DMS79 treated with DMSO at 0.1 percent for 48 hours (cell line): ENCODE measurements at regions not wholly inside any gene's neighbourhood (a gene's known extent, or its start where the extent isn't known, plus 50 kb on each side); places are given as distances from the start of the nearest gene placed in this dataset.
"Not testable (repeated sequence)": the region's sequence is repeated elsewhere in the genome, so short reads cannot be mapped to it uniquely, and the experiment has no call there.

ENCODE experiments used
- DNase-seq: peaks from one replicate; lab custom pipeline; 2025; lab: John Stamatoyannopoulos, UW

DNA sequence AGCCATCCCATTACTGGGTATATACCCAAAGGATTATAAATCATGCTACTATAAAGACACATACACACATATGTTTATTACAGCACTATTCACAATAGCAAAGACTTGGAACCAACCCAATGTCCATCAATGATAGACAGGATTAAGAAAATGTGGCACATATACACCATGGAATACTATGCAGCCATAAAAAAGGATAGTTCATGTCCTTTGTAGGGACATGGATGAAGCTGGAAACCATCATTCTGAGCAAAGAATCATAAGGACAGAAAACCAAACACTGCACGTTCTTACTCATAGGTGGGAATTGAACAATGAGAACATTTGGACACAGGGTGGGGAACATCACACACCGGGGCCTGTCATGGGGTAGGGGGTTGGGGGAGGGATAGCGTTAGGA, 60.3 kb upstream of the NMU start:
- not testable (repeated sequence) for DNase-seq

DNA sequence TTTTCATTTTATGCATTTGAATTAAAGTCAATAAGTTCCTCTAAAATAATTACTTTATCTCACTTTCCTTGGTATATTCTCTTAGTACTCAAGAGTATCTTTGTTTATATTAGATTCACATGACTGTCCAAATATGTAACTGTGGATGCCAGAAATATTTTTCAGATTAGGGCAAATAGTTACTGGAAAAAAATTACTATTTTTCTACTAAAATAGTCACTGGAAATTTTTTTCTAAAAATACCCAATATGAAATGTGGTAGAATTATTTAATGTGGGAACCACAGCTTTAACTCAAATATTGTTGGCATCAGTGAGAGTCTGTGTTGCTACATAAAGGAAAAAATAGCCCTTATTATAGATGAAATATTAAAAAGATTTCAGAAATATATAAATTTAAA, 70.4 kb upstream of the NMU start:
- no peak for DNase-seq

DNA sequence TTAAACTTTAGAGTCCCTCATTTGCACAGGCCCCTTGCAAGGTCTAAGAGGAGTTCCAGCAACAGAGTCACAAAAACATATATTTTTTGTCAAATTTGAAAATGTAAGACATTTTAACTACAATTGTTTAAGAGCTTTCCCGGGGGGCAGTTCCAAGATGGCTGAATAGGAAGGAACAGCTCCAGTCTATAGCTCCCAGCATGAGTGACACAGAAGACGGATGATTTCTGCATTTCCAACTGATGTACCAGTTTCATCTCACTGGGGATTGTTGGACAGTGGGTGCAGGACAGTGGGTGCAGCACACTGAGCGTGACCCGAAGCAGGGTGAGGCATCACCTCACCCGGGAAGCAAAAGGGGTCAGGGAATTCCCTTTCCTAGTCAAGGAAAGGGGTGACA, 71.4 kb upstream of the NMU start:
- no peak for DNase-seq

DNA sequence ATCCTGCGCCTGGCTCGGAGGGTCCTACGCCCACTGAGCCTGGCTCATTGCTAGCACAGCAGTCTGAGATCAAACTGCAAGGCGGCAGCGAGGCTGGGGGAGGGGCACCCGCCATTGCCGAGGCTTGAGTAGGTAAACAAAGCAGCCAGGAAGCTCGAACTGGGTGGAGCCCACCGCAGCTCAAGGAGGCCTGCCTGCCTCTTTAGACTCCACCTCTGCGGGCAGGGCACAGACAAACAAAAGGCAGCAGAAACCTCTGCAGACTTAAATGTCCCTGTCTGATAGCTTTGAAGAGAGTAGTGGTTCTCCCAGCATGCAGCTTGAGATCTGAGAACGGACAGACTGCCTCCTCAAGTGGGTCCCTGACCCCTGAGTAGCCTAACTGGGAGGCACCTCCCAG, 71.9 kb upstream of the NMU start:
- DNase-seq: not testable (repeated sequence)

DNA sequence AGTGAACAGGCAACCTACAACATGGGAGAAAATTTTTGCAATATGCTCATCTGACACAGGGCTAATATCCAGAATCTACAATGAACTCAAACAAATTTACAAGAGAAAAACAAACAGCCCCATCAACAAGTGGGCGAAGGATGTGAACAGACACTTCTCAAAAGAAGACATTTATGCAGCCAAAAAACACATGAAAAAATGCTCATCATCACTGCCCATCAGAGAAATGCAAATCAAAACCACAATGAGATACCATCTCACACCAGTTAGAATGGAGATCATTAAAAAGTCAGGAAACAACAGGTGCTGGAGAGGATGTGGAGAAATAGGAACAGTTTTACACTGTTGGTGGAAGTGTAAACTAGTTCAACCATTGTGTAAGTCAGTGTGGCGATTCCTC, 76.7 kb upstream of the NMU start:
- not testable (repeated sequence) for DNase-seq

DNA sequence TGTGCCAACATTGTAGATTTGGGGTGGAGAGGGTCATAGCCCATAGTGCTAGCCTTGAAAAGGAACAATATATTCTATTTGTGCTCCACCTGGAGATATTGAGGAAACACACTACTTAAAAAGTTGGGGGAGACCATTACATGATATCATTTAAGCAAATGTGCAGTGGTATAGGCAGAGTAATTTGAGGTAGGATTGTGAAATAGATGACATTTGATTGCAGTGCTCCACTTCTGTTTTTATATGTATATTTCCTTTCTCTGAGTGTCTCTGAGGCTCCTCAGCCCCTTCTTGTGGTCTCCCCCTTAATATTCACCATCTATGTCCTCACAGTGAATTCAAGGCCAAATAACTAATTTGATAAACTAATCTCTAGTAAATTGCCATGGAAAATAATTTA, 85.6 kb upstream of the NMU start:
- DNase-seq: no peak

DNA sequence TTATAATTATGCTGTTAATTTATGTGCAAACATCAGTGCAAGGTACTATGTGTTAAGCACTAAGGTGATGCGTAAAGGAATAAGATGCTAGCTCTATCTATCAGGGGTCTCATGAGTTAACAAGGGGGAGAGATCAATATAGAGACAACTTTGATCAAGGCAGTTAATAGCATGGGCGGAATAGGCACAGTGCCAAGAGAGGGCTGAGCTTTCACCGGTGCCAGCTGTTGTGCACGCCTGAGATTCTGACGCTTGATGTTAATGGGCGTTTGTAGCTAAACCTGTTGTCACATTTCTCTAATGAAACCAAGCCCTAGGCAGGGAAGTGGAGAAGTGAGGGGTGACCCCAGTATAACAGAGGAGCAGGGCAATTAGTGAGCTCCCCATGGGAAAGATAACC, 86.0 kb upstream of the NMU start:
- no peak for DNase-seq

DNA sequence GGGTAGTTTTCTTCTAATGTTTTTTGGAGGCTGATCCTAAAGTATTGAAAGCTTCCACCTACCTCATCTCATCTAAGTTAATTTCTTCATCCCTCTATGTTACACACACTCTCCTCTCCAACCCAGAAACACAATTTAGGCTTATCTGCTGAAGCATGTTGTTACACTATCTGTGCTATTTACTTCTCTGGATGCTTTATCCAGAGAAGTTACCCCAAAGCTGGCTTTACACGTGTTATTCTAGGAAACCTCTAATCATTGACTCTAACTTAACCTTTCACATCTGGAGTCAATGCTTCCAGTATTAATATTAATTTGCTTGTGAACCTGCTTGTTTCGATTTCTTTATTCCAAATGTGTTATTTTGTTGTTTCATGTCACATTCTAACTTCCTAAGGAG, 87.3 kb upstream of the NMU start:
- no peak for DNase-seq

DNA sequence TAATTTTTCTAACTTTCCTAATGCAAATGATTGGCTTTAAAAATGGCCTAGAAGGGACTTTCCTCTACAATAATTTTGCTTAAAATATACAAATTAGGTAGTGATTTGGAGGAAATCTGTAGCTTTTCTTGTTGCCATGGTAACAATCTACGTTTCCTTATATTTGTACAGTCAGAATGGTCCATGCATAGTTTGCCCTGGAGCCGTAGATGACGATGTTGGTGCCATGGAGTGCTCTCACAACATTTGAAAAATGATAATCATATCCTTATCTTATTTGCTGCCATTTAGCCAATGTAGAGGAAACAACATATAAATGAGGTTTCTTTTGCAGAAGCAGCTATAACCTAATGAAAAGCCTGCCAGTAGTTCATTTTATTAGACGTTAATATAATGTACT, 89.0 kb upstream of the NMU start:
- no peak for DNase-seq

DNA sequence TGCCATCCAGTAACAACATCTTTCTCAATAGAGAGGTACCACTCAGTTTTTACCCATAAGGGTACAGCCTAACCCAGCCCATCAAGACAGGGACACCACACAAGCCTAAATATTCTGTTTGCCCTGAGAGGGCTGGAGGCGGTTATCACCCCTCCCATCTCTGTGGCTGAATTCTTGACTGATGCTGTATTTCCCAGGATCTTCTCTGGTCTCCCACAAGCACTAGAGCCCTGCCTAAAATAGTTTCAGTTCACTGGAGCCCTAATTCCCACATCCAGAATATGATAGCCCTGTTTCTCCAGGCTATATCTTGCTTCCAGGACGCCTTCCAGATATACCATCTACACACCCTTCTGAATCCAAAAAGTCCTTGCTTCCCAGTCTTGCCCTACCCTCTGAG, 91.6 kb upstream of the NMU start:
- no peak for DNase-seq

DNA sequence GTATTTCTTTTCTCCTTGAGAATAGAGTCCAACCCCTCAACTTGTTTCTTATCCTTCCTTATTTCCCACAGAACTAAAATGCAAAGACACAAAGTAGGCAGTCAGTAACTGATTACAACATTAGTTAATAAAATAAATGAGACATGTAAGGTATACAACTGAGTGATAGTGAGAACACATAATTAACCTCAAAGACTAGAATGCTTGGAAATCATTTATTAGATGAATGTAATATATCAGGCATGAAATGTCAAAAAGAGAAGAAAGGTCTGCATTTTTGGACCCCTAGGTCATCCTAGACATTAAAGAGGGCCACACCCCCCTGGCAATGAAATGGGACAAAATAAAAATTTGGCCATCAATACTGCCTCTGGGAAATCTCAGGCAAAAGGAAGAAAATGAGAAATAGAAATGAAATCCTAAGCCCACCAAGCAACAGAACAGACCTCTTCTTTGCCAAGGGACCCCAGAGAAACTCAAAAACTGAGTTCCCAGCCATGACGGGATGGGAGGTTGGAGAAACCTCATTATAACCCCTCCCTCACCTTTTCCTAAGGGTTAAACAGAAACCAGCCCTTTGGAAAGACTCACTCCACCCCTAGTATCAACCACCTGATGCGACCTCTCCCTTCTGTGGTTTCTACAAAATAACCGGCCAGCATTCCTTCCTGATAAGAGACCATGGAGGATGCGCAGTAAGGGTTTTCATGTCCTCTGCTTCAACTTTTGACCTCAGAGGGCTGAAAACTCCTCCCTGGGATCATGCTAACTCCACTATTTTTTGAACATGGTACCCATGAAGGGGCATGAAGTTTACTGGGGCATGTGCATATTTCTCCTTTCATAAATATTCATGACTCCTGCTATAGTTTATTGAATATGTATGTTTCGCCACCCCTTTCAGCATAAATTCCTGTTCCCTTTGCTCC, 90.0 kb upstream of the EXOC1L start:
- no peak for DNase-seq

DNA sequence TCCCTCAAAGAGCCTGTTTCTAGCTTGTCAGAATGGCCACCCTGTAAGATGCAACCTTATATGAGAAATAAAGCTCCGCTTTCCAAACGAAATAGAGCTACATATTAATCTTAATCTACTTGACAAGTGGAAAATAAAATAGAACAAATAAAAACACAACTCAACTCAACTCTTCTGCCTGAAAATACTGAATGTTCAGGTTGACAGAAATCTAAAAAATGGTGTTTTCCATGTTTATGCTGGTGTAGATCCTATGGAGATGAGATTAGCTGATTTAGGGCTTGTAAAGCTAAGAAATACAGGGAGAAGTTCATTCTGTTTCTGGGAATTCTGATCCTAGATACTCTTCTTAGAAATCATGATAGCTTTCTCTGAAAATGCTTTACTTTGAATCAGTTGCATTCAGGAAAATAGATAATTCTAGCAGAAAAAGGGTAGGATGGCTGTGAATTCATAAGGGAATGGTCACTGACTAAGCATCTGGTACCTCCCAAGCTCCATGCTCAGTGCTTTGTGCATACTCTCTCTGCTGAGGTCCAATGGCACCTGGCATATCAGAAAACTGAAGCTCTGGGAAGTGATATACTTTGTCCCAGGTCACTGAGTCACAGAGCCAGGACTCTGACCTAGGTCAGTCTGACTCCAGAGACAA, 89.2 kb upstream of the EXOC1L start:
- no peak for DNase-seq

DNA sequence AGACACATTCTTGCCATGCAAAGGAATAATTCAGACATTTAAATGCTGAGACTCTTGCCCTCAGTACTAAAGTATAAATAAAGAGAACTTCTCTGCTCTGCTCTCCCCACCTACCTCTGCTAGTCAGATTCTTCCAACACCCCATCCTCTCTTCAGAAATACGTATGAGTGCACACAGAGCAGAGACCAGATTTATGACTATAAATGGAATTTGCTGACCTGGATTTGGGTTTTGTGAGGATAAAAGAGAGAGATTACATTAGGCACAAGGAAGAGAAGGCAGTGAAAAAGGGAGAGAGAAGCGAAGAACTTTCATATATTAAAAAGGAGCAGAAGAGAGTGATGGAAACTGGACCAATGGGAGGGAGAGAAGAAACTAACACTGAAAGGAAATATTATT, 87.6 kb upstream of the EXOC1L start:
- DNase-seq: no peak

DNA sequence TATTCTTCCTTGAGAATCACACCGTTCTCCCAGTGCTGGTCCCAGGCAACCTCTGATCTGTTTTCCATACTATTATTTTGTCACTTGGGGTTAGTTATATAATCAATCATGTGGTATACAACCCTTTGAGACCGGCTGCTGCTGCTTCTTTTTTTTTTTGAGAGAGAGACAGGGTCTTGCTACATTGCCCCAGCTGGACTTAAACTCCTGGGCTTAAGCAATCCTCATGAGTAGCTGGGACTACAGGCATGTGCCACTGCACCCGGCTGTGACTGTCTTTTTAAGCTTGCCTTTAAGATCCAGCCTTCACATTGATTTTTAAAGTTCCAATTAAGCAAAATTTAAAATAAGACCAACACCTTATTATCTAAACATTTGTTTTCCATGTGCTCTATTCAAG, 86.7 kb upstream of the EXOC1L start:
- DNase-seq: no peak

DNA sequence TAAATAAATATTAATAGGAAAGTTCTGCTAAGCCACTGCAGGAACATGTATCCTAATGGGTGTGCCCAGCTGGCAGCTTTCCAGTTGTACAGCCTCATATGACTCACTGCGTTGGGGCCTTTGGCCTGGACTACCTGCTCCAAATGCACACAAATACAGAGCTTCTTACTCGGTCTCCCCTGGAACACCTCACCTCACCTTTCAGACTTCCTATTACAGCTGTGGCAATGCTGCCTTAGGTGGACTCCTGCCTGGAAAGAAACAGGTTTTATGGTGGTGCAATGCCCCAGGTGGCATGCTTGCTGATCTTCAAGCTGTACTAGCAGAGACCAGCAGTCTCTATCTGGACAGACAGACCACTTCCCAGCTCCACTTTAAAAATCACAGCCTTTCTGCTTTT, 85.7 kb upstream of the EXOC1L start:
- no peak for DNase-seq

DNA sequence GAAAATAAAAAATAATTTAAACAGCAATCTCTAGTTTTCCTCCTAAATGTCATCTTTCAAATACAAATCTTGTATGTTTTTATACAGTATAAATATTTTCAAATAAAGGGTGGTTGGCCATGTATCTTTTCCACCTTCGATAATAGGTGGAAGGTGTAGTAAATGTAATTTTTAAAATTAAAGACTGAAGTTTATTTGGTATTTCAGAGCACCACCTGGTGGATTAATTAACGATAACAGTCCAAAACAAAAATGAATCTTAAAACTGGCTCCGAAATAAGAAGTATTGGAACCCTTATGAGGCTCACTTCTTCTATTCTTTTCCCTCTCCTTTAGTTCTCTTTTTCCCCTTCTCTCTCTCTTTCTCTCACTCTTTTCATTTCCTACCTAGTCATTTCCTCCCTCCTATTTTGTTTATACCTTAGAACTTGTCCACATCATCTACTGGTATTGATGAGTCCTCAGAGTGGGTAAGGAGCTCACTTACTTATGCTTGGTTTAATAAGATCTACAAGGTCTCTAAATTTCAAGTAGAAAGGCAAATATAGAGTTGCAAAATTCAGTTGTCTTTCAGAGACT, 82.9 kb upstream of the EXOC1L start:
- peak; percentile 29 for DNase-seq

DNA sequence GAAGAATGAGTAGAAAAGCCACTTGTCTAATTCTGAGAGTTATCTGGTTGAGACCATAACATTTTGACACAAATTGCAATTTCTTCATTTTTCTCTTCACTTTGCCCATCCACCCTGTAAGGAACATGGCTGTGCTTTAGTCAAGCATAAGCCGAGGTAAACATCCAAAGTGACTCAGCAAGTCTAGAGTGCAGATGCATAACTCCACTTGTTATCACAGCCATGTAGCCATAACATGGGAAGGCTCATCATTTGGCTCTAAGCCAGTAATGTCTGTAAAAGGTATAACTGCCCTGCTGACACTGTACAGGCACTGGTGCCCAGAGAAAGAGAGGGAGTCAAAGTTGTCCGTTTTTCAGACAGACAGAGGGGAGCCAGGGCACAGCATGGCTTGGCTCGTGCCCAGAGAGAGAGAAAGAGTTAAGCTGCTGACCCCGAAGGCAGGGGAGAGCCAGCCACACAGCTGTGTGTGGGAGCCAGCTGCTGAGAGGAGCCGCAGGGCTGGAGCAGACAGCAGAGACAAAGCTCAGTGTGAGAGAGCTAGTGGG, 76.9 kb upstream of the EXOC1L start:
- DNase-seq: no peak

DNA sequence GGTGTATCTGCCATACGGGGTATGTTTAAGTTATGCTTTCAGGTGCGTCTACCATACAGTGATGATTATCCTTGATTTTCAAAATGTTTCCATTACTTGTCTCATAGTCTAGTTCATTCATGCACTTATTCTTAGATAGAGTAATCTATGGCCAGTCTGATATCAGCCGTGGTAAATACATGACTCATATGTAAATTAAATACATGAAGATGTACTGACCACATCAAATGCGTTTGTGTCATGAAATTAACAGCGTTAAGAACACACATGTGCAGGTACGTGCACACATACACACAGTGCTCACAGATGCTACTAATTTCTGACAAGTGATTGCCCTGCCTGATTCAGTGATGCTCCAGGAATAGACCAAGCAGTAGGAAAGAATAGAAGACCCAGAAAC, 75.2 kb upstream of the EXOC1L start:
- no peak for DNase-seq

DNA sequence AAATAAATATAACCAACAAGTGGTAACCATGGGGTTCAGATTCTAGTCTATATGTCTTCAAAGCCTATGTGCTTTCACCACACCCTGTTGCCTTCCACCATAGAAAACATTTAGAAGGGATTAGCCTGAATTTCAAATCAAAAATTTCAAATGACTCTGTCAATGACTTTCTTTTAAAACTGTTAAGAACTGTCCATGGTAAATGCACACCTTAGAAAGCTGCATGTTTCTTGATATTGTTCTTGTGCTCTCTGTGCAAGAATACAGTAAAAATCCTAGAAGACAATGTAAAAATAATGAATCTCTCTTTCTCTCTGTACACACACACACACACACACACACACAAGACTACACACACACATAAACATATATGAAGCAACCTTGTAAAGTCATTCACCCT, 74.6 kb upstream of the EXOC1L start:
- no peak for DNase-seq

DNA sequence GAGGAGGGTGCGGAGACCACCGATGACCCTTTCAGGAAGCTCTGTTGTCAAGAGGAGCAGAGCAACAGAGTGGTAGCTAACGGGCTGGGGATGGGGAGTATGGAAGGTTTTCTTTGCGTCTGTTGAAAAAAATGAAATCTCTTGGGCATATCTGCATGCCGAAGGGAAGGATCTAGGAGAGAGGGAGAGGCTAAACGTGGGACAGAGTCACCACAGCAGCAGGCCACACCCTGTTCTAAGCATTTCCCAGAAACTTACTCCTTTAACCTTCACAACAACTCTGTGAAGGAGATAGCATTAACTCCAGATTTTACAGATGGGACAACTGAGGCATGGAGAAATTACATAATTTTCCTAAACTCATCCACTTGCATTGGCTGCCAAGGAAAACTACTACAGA, 71.8 kb upstream of the EXOC1L start:
- DNase-seq: no peak

DNA sequence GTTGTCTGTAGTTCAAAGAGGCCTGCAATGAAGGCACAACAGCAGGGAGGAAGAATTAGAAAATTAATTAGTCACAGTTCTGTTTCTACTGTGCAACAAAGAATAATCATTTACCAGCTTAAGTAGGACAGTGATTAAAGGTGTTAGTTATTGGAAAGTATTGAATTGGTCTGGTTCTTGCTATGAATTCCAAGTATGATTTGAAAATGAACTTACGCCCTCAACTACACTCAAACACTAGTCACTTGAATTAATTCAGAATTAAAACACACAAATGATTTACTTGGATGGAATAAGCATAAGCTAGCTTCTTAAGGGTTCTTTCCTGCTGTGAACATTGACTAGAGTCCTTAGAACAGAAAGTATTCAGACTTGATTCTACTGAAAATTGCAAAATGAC, 69.9 kb upstream of the EXOC1L start:
- no peak for DNase-seq

DNA sequence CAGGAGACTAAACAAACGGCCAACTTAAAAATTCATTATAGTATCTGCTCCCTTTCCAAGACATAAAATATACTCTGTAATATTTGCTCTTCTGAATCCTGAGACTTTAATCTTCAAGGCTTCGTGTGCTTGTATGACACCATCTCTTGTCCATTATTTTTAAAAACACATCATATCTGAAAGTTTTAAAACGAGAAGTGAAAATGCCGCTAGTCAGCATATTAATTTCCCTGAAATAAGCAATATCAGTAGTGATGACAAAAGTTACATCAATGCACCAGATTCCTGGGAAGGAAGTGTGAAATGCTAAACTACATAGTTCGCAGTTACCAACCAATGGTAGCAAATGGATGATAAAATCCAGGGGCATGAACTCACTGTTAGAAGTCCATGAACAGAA, 66.8 kb upstream of the EXOC1L start:
- no peak for DNase-seq

DNA sequence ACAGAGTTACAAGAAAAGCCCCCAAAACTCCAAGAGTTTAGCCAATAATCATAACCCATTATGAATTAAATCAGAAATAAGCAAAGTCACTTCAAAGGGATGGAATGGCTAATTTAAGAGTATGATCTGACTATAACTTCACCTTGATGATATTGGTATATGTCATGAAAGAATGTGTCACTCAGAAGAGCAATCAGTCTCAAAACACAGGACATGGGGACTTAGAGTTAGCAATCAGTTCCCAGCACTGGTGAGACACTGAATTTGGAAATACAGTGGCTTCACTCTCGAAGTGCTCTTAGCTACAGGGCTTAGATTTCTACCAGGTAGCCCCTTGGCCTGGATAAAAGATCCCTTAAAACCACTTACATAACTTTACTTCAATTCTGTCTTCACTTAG, 65.7 kb upstream of the EXOC1L start:
- DNase-seq: no peak
